WTC11 (cell line): ENCODE measurements at regions not wholly inside any gene's neighbourhood (a gene's known extent, or its start where the extent isn't known, plus 50 kb on each side); places are given as distances from the start of the nearest gene placed in this dataset.
A peak's percentile ranks its signal among the peaks of the same experiment; 100 is the strongest.
"Not testable (repeated sequence)": the region's sequence is repeated elsewhere in the genome, so short reads cannot be mapped to it uniquely, and the experiment has no call there.

Experiments used
- ATAC-seq: fragments of 200-7000 bp; cut with Tn5 transposase; 2 replicates; pipeline ENCODE4 v1.10.0; 2021; ENCODE audit warnings: mild to moderate bottlenecking, moderate library complexity
- CTCF ChIA-PET: fragments of 300-600 bp; sonication (Branson Sonifier 250); formaldehyde crosslinking; loops from one replicate; lab custom pipeline; 2021; ENCODE audit warnings: antibody characterized with exemption; lab: Charles Lee
- POLR2A ChIA-PET: fragments of 350-600 bp; sonication (Branson Sonifier 250); formaldehyde crosslinking; loops from one replicate; lab custom pipeline; 2021; ENCODE audit warnings: antibody characterized with exemption; lab: Charles Lee
- DNase-seq: peaks from one replicate; pipeline ENCODE4 v3.0.0; 2021; ENCODE audit warnings: low spot score
- H3K27ac Mint-ChIP-seq: 2 replicates; pipeline ENCODE4 v1.8.0; 2021; ENCODE audit warnings: mixed read lengths
- H3K27me3 Mint-ChIP-seq: 2 replicates; pipeline ENCODE4 v1.8.0; 2021; ENCODE audit warnings: low read depth, mild to moderate bottlenecking, moderate library complexity, mixed read lengths
- H3K36me3 Mint-ChIP-seq: 2 replicates; pipeline ENCODE4 v1.8.0; 2021; ENCODE audit warnings: mixed read lengths
- H3K4me1 Mint-ChIP-seq: 2 replicates; pipeline ENCODE4 v1.8.0; 2022; ENCODE audit warnings: mixed read lengths
- H3K4me3 Mint-ChIP-seq: 2 replicates; pipeline ENCODE4 v1.8.0; 2021; ENCODE audit warnings: mild to moderate bottlenecking, moderate library complexity, mixed read lengths
- H3K9me3 Mint-ChIP-seq: 2 replicates; pipeline ENCODE4 v1.8.0; 2021; ENCODE audit warnings: mixed read lengths
- CBFB ChIP-seq: sonication (generic); formaldehyde crosslinking; IDR thresholded peaks from 2 replicates; pipeline ENCODE4 v1.8.1; 2022; ENCODE audit warnings: mild to moderate bottlenecking, low read depth, missing genetic modification reagents
- CREM ChIP-seq: sonication (generic); formaldehyde crosslinking; IDR thresholded peaks from 2 replicates; pipeline ENCODE4 v1.8.1; 2022; ENCODE audit warnings: mild to moderate bottlenecking, missing genetic modification reagents, moderate library complexity
- ELF4 ChIP-seq: sonication (generic); formaldehyde crosslinking; IDR thresholded peaks from 2 replicates; pipeline ENCODE4 v1.8.1; 2022; ENCODE audit warnings: low read depth, mild to moderate bottlenecking, moderate library complexity, missing genetic modification reagents
- FOXJ3 ChIP-seq: sonication (generic); formaldehyde crosslinking; IDR thresholded peaks from 2 replicates; pipeline ENCODE4 v1.9.0; 2021; ENCODE audit warnings: missing genetic modification reagents, mild to moderate bottlenecking, borderline replicate concordance
- GRHL2 ChIP-seq: fragments of 250-450 bp; sonication (Bioruptor Pico); IDR thresholded peaks from 2 replicates; pipeline ENCODE4 v1.8.0; 2022; ENCODE audit warnings: mild to moderate bottlenecking, moderate library complexity; ENCODE audit not compliant: insufficient replicate concordance, severe bottlenecking
- JAZF1 ChIP-seq: fragments of 250-450 bp; sonication (Bioruptor Pico); IDR thresholded peaks from 2 replicates; pipeline ENCODE4 v1.9.0; 2021; ENCODE audit warnings: moderate library complexity, mild to moderate bottlenecking, inconsistent platforms
- KAT7 ChIP-seq: sonication (generic); formaldehyde crosslinking; IDR thresholded peaks from 2 replicates; pipeline ENCODE4 v1.8.1; 2023; ENCODE audit warnings: missing genetic modification reagents, mild to moderate bottlenecking, borderline replicate concordance
- NFYB ChIP-seq: sonication (generic); formaldehyde crosslinking; conservative IDR thresholded peaks from 2 replicates; pipeline ENCODE4 v1.8.0; 2022; ENCODE audit warnings: low read depth, missing genetic modification reagents
- OVOL2 ChIP-seq: fragments of 250-450 bp; sonication (Bioruptor Pico); IDR thresholded peaks from 2 replicates; pipeline ENCODE4 v1.9.0; 2021; ENCODE audit warnings: mild to moderate bottlenecking, borderline replicate concordance
- SMAD3 ChIP-seq: sonication (generic); formaldehyde crosslinking; IDR thresholded peaks from 2 replicates; pipeline ENCODE4 v1.8.0; 2022; ENCODE audit warnings: missing genetic modification reagents, mild to moderate bottlenecking, borderline replicate concordance
- SMAD4 ChIP-seq: sonication (generic); formaldehyde crosslinking; IDR thresholded peaks from 2 replicates; pipeline ENCODE4 v1.8.0; 2022; ENCODE audit warnings: mild to moderate bottlenecking, missing genetic modification reagents
- ZNF138 ChIP-seq: sonication (generic); formaldehyde crosslinking; conservative IDR thresholded peaks from 2 replicates; pipeline ENCODE4 v1.8.1; 2022; ENCODE audit warnings: mild to moderate bottlenecking, moderate library complexity, missing genetic modification reagents
- ZNF232 ChIP-seq: sonication (generic); formaldehyde crosslinking; IDR thresholded peaks from 2 replicates; pipeline ENCODE4 v1.8.0; 2022; ENCODE audit warnings: mild to moderate bottlenecking, missing genetic modification reagents
- TF ChIP-seq, protein P1 (sequence below): sonication (generic); formaldehyde crosslinking; IDR thresholded peaks from 2 replicates; pipeline ENCODE4 v1.8.0; 2023; ENCODE audit warnings: missing genetic modification reagents, mild to moderate bottlenecking, borderline replicate concordance
- TF ChIP-seq, protein P2 (sequence below): sonication (generic); formaldehyde crosslinking; IDR thresholded peaks from 2 replicates; pipeline ENCODE4 v1.8.1; 2022; ENCODE audit warnings: mild to moderate bottlenecking, moderate library complexity, missing genetic modification reagents
- TF ChIP-seq, protein P3 (sequence below): sonication (generic); formaldehyde crosslinking; IDR thresholded peaks from 2 replicates; pipeline ENCODE4 v1.8.0; 2023; ENCODE audit warnings: missing genetic modification reagents
- TF ChIP-seq, protein P4 (sequence below): sonication (generic); formaldehyde crosslinking; IDR thresholded peaks from 2 replicates; pipeline ENCODE4 v1.8.0; 2022; ENCODE audit warnings: missing genetic modification reagents

DNA sequence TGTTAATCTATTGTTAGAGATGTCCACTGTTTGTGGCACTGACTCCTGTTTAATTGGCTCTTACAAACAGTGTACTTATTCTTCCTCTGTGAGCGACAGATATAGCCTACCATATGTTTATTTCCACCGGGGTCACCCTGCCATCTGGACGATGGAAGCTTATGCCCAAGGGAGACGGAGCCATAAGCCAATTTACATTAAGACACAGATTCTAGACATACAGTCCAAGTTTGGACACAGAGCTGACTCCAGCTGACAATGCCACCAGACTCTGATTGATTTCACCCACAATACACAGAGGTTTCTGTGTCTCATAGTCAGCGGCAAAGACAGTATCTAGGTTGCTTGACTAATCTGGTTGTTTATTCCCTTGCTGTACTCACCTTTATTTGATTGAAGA is 198.9 kb downstream of the ENC1 start (continued):
- TF ChIP-seq, protein P1, sequence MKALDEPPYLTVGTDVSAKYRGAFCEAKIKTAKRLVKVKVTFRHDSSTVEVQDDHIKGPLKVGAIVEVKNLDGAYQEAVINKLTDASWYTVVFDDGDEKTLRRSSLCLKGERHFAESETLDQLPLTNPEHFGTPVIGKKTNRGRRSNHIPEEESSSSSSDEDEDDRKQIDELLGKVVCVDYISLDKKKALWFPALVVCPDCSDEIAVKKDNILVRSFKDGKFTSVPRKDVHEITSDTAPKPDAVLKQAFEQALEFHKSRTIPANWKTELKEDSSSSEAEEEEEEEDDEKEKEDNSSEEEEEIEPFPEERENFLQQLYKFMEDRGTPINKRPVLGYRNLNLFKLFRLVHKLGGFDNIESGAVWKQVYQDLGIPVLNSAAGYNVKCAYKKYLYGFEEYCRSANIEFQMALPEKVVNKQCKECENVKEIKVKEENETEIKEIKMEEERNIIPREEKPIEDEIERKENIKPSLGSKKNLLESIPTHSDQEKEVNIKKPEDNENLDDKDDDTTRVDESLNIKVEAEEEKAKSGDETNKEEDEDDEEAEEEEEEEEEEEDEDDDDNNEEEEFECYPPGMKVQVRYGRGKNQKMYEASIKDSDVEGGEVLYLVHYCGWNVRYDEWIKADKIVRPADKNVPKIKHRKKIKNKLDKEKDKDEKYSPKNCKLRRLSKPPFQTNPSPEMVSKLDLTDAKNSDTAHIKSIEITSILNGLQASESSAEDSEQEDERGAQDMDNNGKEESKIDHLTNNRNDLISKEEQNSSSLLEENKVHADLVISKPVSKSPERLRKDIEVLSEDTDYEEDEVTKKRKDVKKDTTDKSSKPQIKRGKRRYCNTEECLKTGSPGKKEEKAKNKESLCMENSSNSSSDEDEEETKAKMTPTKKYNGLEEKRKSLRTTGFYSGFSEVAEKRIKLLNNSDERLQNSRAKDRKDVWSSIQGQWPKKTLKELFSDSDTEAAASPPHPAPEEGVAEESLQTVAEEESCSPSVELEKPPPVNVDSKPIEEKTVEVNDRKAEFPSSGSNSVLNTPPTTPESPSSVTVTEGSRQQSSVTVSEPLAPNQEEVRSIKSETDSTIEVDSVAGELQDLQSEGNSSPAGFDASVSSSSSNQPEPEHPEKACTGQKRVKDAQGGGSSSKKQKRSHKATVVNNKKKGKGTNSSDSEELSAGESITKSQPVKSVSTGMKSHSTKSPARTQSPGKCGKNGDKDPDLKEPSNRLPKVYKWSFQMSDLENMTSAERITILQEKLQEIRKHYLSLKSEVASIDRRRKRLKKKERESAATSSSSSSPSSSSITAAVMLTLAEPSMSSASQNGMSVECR, result no peak
- TF ChIP-seq SMAD3 (CRISPR knock-in tag) (no peak), JAZF1 (CRISPR knock-in tag) (no peak)

DNA sequence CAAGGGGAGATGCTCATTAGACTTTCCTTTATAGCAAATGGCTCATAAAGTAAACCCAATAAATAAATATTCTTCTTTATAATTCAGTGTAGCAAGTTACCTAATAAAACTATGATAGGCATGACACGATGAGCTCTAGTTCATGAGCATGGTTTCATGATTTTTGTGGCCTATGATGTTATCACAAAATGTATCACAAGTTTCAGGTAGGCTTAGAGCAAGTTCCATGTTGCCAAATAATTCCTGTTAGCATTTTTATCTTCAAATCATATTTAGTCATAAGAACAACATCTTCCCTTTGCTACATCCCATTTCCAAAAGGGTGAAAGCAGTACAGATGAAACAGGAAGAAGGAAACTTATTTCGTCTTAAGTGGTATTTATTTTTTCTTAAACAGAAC is 200.2 kb downstream of the ENC1 start:
- ATAC-seq, result no peak
- H3K9me3 Mint-ChIP-seq, result peaks cover 13% of the 10 kb centered on the region
- CTCF ChIA-PET, result no interaction called here

DNA sequence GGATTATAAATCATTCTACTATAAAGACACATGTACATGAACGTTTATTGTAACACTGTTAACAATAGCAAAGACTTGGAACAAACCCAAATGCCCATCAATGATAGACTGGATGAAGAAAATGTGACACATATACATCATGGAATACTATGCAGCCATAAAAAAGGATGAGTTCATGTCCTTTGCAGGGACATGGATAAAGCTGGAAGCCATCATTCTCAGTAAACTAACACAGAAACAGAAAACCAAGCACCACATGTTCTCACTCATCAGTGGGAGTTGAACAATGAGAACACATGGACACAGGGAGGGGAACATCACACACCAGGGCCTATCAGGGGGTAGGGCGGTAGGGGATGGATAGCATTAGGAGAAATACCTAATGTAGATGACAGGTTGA is 202.7 kb downstream of the ENC1 start:
- H3K27me3 Mint-ChIP-seq, DNase-seq, CTCF ChIA-PET, POLR2A ChIA-PET, H3K27ac Mint-ChIP-seq, ATAC-seq, H3K36me3 Mint-ChIP-seq, H3K4me3 Mint-ChIP-seq: not testable (repeated sequence)
- Mint-ChIP-seq H3K4me1 (peaks cover 29% of the 10 kb centered on the region), H3K9me3 (peaks cover 13% of the 10 kb centered on the region)

More for the DNA sequence above, 200.2 kb downstream of the ENC1 start:
- Mint-ChIP-seq H3K27ac (no peak overlapping the region), H3K4me3 (no peak overlapping the region), H3K36me3 (0 out of 2 replicates have a peak, but pooled peaks cover 8% of the 10 kb centered on the region), H3K4me1 (peaks cover 7% of the 10 kb centered on the region), H3K27me3 (no peaks in the 10 kb centered on the region; the same call in 1 of the 2 replicates)
- POLR2A ChIA-PET, result interaction anchor here (1.1 kb wide), 1 partner anchor 200 kb away, joined by 3 read pairs; the partner anchor contains the start of gene ENC1
- TF ChIP-seq ZNF138 (CRISPR knock-in tag), result no peak
- TF ChIP-seq, protein P2, sequence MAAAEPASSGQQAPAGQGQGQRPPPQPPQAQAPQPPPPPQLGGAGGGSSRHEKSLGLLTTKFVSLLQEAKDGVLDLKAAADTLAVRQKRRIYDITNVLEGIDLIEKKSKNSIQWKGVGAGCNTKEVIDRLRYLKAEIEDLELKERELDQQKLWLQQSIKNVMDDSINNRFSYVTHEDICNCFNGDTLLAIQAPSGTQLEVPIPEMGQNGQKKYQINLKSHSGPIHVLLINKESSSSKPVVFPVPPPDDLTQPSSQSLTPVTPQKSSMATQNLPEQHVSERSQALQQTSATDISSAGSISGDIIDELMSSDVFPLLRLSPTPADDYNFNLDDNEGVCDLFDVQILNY (CRISPR knock-in tag), result no peak
- TF ChIP-seq ELF4 (CRISPR knock-in tag), result no peak
- no peak for TF ChIP-seq ZNF232 (CRISPR knock-in tag)
- no peak for TF ChIP-seq NFYB (CRISPR knock-in tag)
- TF ChIP-seq, protein P3, sequence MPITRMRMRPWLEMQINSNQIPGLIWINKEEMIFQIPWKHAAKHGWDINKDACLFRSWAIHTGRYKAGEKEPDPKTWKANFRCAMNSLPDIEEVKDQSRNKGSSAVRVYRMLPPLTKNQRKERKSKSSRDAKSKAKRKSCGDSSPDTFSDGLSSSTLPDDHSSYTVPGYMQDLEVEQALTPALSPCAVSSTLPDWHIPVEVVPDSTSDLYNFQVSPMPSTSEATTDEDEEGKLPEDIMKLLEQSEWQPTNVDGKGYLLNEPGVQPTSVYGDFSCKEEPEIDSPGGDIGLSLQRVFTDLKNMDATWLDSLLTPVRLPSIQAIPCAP (CRISPR knock-in tag), result no peak
- no peak for TF ChIP-seq KAT7 (CRISPR knock-in tag)
- TF ChIP-seq FOXJ3 (CRISPR knock-in tag), result no peak
- no peak for TF ChIP-seq CBFB (CRISPR knock-in tag)
- DNase-seq, result no peak

DNA sequence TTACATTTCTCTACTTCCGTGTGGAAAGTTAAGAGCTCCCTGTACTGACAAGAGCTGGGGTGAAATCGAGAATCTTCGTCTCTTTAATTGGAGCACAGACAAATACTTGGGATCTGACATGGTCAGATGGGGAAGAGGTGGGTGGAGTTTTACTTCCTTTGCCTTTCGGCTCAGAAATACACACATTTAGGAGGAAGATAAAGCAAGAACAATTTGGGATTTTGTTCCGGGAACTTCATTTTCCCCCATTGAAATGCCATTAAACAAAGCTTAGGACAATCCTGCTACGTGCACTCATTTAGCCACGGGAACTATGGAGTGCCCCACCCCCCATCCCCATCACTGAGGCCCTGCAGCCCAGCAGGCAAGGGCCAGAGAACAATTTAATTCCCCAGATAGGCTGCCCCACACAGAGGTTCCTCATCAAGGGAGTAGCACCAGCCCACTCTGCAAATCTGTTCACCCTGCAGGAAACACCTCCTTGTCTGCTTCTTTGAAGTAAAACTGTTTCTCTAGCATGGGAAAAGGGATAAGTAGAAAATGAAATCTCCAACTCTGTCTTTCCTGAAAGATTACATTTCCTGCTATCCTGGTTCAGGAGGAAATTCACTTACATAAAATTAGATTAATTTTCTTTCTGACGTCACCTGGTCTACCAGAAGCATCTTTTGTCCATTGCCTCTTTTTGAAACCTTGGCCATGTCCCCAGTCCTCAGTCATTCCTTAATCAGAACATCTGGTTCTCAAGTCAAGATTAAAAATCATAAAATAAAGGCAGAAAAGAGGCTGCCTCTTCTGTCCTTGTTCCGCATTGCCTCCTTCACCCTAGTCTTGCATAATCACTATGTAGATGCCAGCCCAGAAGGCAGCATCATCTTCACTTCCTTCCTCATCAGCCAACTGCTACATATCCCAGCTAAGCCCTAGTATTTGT is 206.4 kb downstream of the ENC1 start:
- TF ChIP-seq GRHL2 (CRISPR knock-in tag) (no peak), ZNF232 (CRISPR knock-in tag) (no peak), CREM (CRISPR knock-in tag) (no peak), SMAD4 (CRISPR knock-in tag) (no peak), KAT7 (CRISPR knock-in tag) (no peak), OVOL2 (CRISPR knock-in tag) (no peak)
- TF ChIP-seq, protein P4, sequence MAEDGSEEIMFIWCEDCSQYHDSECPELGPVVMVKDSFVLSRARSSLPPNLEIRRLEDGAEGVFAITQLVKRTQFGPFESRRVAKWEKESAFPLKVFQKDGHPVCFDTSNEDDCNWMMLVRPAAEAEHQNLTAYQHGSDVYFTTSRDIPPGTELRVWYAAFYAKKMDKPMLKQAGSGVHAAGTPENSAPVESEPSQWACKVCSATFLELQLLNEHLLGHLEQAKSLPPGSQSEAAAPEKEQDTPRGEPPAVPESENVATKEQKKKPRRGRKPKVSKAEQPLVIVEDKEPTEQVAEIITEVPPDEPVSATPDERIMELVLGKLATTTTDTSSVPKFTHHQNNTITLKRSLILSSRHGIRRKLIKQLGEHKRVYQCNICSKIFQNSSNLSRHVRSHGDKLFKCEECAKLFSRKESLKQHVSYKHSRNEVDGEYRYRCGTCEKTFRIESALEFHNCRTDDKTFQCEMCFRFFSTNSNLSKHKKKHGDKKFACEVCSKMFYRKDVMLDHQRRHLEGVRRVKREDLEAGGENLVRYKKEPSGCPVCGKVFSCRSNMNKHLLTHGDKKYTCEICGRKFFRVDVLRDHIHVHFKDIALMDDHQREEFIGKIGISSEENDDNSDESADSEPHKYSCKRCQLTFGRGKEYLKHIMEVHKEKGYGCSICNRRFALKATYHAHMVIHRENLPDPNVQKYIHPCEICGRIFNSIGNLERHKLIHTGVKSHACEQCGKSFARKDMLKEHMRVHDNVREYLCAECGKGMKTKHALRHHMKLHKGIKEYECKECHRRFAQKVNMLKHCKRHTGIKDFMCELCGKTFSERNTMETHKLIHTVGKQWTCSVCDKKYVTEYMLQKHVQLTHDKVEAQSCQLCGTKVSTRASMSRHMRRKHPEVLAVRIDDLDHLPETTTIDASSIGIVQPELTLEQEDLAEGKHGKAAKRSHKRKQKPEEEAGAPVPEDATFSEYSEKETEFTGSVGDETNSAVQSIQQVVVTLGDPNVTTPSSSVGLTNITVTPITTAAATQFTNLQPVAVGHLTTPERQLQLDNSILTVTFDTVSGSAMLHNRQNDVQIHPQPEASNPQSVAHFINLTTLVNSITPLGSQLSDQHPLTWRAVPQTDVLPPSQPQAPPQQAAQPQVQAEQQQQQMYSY, result no peak
- peaks cover 19% of the 10 kb centered on the region for H3K36me3 Mint-ChIP-seq
- CTCF ChIA-PET, result interaction anchor here (1.3 kb wide), 1 partner anchor 206 kb away, joined by 4 read pairs; the partner anchor contains the start of gene ENC1
- peaks cover 32% of the 10 kb centered on the region for H3K4me1 Mint-ChIP-seq
- H3K27ac Mint-ChIP-seq, result no peak overlapping the region
- H3K4me3 Mint-ChIP-seq, result peak overlapping the region; percentile 38
- no peaks in the 10 kb centered on the region; the same call in 1 of the 2 replicates for H3K27me3 Mint-ChIP-seq
- POLR2A ChIA-PET, result no interaction called here
- DNase-seq (no peak), ATAC-seq (peak; percentile 47)
- peaks cover 32% of the 10 kb centered on the region for H3K9me3 Mint-ChIP-seq
